NCI-H1105 (cell line): ENCODE measurements at regions not wholly inside any gene's neighbourhood (a gene's known extent, or its start where the extent isn't known, plus 50 kb on each side); places are given as distances from the start of the nearest gene placed in this dataset.

Source experiments
- DNase-seq: peaks from one replicate; lab custom pipeline; 2025; lab: John Stamatoyannopoulos, UW

GRCh38 chr1:13968361-13968760 is 268.4 kb downstream of the PRDM2 start:
- DNase-seq, result no peak

GRCh38 chr1:13970631-13971247 is 270.8 kb downstream of the PRDM2 start:
- DNase-seq, result no peak

- no peak for DNase-seq
Measured at GRCh38 chr1:13976485-13976884, 276.5 kb downstream of the PRDM2 start.

GRCh38 chr1:13981142-13981541 is 281.2 kb downstream of the PRDM2 start:
- DNase-seq, result no peak

- no peak for DNase-seq
Measured at GRCh38 chr1:13983393-13983792, 283.4 kb downstream of the PRDM2 start.

GRCh38 chr1:13990939-13991338 is 291.0 kb downstream of the PRDM2 start:
- DNase-seq, result no peak

- no peak for DNase-seq
Measured at GRCh38 chr1:13992489-13993285, 292.7 kb downstream of the PRDM2 start.

- no peak for DNase-seq
Measured at GRCh38 chr1:13994386-13994785, 294.4 kb downstream of the PRDM2 start.

- DNase-seq, result no peak
Measured at GRCh38 chr1:13996334-13996733, 296.3 kb downstream of the PRDM2 start.

GRCh38 chr1:14003552-14003951 is 303.6 kb downstream of the PRDM2 start:
- no peak for DNase-seq

GRCh38 chr1:14009582-14009981 is 309.6 kb downstream of the PRDM2 start:
- no peak for DNase-seq

- no peak for DNase-seq
Measured at GRCh38 chr1:14010476-14010875, 310.5 kb downstream of the PRDM2 start.

GRCh38 chr1:14011132-14011531 is 311.1 kb downstream of the PRDM2 start:
- no peak for DNase-seq

GRCh38 chr1:14011888-14012287 is 311.9 kb downstream of the PRDM2 start:
- no peak for DNase-seq

- DNase-seq, result no peak
Measured at GRCh38 chr1:14014929-14015328, 314.9 kb downstream of the PRDM2 start.

- DNase-seq, result no peak
Measured at GRCh38 chr1:14015917-14016316, 315.9 kb downstream of the PRDM2 start.

- peak; percentile 56 for DNase-seq
Measured at GRCh38 chr1:14017531-14017961, 317.6 kb downstream of the PRDM2 start.

- DNase-seq, result no peak
Measured at GRCh38 chr1:14019461-14019860, 319.5 kb downstream of the PRDM2 start.

GRCh38 chr1:14020006-14020405 is 320.0 kb downstream of the PRDM2 start:
- DNase-seq, result no peak

- peak; percentile 52 for DNase-seq
Measured at GRCh38 chr1:14027099-14027498, 327.1 kb downstream of the PRDM2 start.

GRCh38 chr1:14031461-14031860 is 331.5 kb downstream of the PRDM2 start:
- no peak for DNase-seq

GRCh38 chr1:14034506-14034905 is 334.5 kb downstream of the PRDM2 start:
- no peak for DNase-seq

GRCh38 chr1:14037101-14037847 is 337.3 kb downstream of the PRDM2 start:
- no peak for DNase-seq
